HG03565 (cell line): ENCODE measurements at regions not wholly inside any gene's neighbourhood (a gene's known extent, or its start where the extent isn't known, plus 50 kb on each side); places are given as distances from the start of the nearest gene placed in this dataset.
"Not testable (repeated sequence)": the region's sequence is repeated elsewhere in the genome, so short reads cannot be mapped to it uniquely, and the experiment has no call there.

Experiments used
- ATAC-seq: cut with Tn5 transposase; IDR thresholded peaks from one replicate; pipeline ENCODE4 v1.9.1; 2021; ENCODE audit warnings: mild to moderate bottlenecking, moderate library complexity; ENCODE audit not compliant: unreplicated experiment

DNA sequence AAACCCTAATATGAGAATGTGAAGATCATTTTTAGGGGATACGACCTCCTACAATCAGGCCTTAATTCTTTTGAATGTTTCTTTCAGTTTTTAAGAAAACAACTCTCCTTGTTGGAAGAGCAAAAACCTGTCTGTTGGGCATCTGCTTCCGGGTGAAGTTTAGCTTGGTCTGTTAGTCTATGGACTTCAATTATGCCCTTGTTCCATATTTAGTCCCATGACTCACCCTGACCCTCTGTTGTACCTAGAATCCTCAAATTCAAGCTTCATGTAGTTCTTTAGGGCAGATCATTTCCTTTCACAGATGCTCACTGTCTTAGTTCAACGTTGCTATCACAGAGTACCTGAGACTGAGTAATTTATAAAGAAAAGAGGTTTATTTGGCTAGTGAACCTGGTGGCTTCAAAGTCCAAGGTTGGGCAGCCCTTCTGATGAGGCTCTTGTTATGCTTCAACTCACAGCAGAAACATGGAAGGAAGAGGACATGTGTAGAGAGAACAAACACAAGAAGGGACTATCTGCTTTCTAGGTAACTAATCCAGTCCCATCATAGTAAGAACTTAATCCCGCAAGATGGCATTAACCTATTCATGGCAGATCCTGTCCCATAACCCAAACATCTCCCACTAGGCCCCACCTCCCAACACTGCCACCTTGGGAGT, 82.5 kb upstream of the SERPINE2 start:
- no peak for ATAC-seq

DNA sequence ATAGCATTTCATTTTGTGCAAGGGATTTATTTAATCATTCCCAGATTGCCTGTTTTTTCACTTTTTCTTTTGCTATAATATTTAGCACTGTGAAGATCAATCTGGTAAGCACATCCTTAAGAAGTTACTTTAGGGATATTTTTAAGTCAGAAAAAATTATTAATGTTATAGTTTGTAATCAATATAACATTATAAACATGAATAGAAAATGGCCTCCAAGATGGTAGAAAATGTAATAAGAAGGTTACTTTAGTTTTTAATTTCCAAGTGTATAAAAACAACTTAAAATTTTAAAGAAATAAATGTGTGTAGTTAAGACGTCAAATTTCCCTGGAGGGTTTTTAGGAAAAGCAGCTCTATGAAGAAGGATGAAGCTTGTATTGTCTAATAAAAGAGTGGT, 81.9 kb upstream of the SERPINE2 start:
- no peak for ATAC-seq

- not testable (repeated sequence) for ATAC-seq
Measured at GRCh38 chr2:224119846-224120245, 80.8 kb upstream of the SERPINE2 start.

GRCh38 chr2:224114428-224114827, 75.3 kb upstream of the SERPINE2 start:
- no peak for ATAC-seq

DNA sequence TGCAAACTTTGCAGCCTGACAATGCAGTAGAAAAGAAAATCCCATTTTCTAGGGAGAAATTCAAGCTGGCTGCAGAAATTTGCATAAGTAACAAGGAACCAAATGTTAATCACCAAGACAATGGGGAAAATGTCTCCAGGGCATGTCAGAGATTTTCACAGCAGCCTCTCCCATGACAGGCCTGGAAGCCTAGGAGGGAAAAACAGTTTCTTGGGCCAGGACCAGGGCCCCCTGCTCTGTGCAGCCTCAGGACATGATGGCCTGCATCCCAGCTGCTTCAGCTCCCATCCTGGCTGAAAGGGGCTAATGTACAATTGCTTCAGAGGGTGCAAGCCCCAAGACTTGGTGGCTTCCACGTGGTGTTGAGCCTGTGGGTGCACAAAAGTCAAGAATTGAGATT, 74.8 kb upstream of the SERPINE2 start:
- not testable (repeated sequence) for ATAC-seq

GRCh38 chr2:224111576-224111975, 72.5 kb upstream of the SERPINE2 start:
- no peak for ATAC-seq

- ATAC-seq = no peak
Measured at GRCh38 chr2:224110811-224111210, 71.7 kb upstream of the SERPINE2 start.

DNA sequence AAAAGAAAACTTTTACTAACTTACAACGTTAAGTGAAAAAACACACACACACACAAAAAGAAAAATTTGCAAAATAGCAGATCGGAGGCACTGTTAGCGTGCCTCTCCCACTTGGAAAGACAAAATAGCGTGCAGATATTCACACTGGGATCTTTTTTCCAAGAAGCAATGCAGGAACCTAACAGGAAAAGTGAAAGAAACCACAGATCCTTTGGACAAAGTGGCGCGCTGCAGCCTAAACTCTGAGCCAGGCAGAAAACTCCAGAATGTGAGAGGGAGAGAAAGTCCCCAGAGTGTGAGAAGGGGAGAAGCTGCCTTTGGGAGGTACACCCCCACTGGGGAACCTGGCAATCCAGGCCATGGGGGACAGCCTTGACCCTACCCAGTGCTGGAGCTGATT, 70.7 kb upstream of the SERPINE2 start:
- ATAC-seq = no peak

DNA sequence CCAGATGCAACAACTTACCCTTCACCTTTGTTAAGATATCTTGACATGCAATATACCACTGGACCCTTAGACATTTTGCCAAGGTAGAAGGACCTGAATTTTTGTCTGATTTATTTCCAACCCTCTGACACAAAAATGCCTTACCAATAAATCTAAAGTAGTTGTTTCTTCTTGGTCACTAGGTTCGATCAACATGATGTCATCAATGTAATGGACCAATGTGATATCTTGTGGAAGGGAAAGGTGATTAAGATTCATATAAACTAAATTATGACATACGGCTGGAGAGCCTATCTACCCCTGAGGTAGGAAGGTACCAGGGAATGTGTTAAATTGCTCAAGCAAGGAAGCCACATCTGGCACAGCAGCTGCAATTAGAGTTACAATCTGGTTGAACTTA, 67.7 kb upstream of the SERPINE2 start:
- no peak for ATAC-seq

GRCh38 chr2:224104668-224105386, 65.7 kb upstream of the SERPINE2 start:
- ATAC-seq = no peak

DNA sequence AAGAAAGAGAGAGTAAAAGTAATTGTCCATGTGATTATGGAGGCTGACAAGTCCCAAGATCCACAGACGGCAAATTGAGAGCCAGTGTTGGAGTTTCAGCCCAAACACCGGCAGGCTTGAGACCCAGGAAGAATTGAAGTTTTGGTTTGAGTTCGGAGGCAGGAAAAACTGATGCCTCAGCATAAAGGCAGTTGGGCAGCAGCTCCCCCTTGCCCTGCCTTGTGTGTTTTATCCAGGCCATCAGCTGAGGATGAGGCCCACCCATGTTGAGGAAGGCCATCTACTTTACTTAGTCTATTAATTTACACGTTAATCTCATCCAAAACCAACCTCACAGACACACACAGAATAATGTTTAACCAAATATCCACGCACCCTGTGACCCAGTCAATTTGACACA, 64.6 kb upstream of the SERPINE2 start:
- no peak for ATAC-seq

DNA sequence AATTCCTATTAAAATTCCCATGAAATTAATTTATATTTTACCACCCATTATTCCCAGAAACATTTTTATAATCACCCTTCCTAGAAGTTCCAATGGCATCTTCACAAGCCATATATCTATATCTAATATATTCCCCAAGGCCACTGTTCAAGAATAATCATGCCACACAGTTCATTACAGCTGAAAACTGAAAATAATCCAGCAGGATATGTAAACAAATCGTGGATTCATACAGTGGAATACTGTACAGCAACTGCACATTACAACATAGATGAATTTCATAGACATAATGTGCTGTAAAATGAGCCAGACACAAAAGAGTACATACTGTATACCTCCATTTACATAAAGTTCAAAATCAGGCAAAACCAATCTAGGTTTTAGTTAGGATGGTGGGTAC, 63.9 kb upstream of the SERPINE2 start:
- no peak for ATAC-seq

- no peak for ATAC-seq
Measured at GRCh38 chr2:224101820-224102630, 62.9 kb upstream of the SERPINE2 start.

DNA sequence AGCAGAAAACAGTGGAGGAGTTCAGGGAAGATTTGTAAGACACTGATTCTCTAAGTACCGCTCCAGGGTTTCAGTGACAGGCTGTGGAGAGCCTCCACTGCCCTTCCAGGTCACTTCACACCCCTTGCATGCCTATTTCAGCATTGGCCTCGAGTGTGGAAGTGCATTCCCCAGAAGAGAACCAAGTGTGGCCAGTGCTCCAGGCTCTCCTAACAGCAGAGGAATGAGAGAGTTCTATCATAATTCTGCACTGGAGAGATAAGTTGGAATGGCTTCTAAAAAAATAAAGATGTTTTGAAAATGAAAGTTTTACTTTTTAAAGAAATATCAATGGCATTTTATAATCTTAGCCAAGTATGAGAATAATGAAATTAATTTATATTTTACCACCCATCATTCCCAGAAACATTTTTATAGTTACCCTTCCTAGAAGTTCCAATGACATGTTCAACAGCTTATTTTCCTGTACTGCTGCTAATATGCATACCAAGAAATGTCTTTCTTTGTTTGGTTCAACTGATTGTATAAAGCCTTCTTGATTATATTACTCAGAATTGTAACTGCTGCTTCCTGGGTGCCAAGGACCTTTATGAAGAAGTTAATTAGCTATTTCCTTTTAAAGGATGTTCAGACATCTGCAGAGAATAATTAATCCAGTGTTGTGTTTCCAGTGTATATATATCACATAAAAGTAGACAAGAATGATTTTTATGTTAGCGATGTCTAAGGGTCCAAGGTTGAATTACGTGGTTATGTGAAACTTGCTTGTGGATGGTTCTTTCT, 61.0 kb upstream of the SERPINE2 start:
- ATAC-seq = no peak

- ATAC-seq = no peak
Measured at GRCh38 chr2:224098481-224099230, 59.6 kb upstream of the SERPINE2 start.

DNA sequence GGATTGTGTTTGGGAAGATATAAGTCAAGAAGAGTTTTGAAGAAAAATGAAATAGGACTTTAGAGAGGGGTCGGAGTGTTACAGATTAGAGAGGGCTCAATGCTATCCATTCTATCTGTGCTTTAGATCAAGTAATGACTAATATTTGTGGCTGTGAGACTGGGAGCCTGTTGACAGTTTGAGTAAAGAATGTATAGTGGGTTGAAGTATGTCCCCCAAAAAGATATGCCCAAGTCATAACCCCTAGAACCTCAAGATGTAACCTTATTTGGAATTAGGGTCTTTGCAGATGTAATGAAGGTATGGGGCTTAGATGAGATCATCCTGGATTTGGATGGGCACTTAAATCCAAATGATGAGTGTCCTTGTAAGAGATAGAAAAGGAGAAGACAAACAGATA, 55.3 kb upstream of the SERPINE2 start:
- no peak for ATAC-seq

DNA sequence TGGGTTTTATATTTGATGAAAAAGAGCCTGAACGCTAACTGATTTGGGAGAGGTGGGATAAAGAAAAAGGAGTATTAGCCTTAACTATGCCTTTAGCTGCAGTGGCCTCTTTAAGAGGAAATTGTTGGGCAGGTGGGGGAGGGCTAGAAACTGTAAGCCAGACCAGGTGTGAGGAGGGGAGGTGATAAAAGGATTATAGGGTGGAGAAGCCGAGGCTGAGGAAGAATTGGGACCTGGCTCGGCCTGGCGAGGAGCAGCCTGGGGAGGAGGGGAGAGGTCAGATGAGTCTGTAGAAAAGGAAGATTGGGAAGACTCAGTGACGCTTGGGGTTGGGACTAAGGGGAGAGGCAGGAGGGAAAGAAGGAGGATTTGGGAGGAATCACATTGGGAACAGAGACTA, 52.6 kb upstream of the SERPINE2 start:
- not testable (repeated sequence) for ATAC-seq

- ATAC-seq = not testable (repeated sequence)
Measured at GRCh38 chr2:224089606-224090005, 50.5 kb upstream of the SERPINE2 start.
